Parathyroid adenoma (tissue), 2 donors: ENCODE measurements at regions not wholly inside any gene's neighbourhood (a gene's known extent, or its start where the extent isn't known, plus 50 kb on each side); places are given as distances from the start of the nearest gene placed in this dataset.

ENCODE experiments used
- H2AFZ ChIP-seq: fragments of 300-600 bp; sonication (generic); one replicate; pipeline ENCODE4 v1.7.0; 2017; ENCODE audit warnings: antibody characterized with exemption, mild to moderate bottlenecking
- H3K27ac ChIP-seq: fragments of 300-600 bp; sonication (generic); one replicate; pipeline ENCODE4 v1.7.0; 2017
- H3K27me3 ChIP-seq: fragments of 300-600 bp; sonication (generic); one replicate; pipeline ENCODE4 v1.7.0; 2017; ENCODE audit warnings: low read length; ENCODE audit not compliant: control insufficient read depth, insufficient read depth
- H3K36me3 ChIP-seq: fragments of 300-600 bp; sonication (generic); one replicate; pipeline ENCODE4 v1.7.0; 2017; ENCODE audit warnings: low read length; ENCODE audit not compliant: control insufficient read depth, insufficient read depth
- H3K4me1 ChIP-seq: fragments of 300-600 bp; sonication (generic); one replicate; pipeline ENCODE4 v1.7.0; 2017; ENCODE audit warnings: control low read depth
- H3K4me2 ChIP-seq: fragments of 300-600 bp; sonication (generic); one replicate; pipeline ENCODE4 v1.7.0; 2017; ENCODE audit warnings: low read length
- H3K4me3 ChIP-seq: fragments of 300-600 bp; sonication (generic); one replicate; pipeline ENCODE4 v1.7.0; 2017; ENCODE audit warnings: low read depth, low read length
- H3K79me2 ChIP-seq: fragments of 300-600 bp; sonication (generic); one replicate; pipeline ENCODE4 v1.7.0; 2017; ENCODE audit warnings: control low read depth
- H3K9ac ChIP-seq: fragments of 300-600 bp; sonication (generic); one replicate; pipeline ENCODE4 v1.7.0; 2017; ENCODE audit warnings: mild to moderate bottlenecking
- H3K9me3 ChIP-seq: fragments of 300-600 bp; sonication (generic); one replicate; pipeline ENCODE4 v1.7.0; 2017; ENCODE audit warnings: low read length; ENCODE audit not compliant: control insufficient read depth
- TF ChIP-seq, protein P1 (sequence below): fragments of 300-600 bp; sonication (generic); IDR thresholded peaks from one replicate; pipeline ENCODE4 v1.7.0; 2017; ENCODE audit warnings: antibody characterized with exemption, mild to moderate bottlenecking
- donor health status: primary hyperparathyroidism.

DNA sequence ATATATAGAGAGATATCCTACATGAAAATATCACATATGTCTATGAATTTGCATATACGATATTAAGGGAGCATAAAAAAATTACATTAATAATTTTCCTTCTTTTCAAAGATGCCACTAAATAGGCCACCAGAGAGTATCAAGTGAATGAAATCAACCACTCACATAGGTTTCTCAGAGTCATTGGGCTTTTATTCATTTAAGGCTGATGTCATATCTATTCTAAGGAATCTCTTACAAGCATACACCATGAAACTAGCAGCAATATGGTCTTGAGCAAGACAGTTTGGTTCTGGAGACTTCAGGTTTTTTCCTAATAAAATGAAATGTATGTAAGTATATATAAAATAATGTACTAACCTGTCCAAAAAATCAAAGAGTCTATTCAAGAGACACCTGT is 420.4 kb downstream of the PLA2G4A start:
- Histone ChIP-seq H3K4me3 (no peak overlapping the region), H2AFZ (no peak overlapping the region), H3K4me2 (no peak overlapping the region), H3K27me3 (no peaks in the 10 kb centered on the region), H3K9ac (no peak overlapping the region), H3K36me3 (no peaks in the 10 kb centered on the region), H3K79me2 (no peaks in the 10 kb centered on the region), H3K9me3 (no peaks in the 10 kb centered on the region), H3K4me1 (no peaks in the 10 kb centered on the region), H3K27ac (no peak overlapping the region)
- TF ChIP-seq, protein P1, sequence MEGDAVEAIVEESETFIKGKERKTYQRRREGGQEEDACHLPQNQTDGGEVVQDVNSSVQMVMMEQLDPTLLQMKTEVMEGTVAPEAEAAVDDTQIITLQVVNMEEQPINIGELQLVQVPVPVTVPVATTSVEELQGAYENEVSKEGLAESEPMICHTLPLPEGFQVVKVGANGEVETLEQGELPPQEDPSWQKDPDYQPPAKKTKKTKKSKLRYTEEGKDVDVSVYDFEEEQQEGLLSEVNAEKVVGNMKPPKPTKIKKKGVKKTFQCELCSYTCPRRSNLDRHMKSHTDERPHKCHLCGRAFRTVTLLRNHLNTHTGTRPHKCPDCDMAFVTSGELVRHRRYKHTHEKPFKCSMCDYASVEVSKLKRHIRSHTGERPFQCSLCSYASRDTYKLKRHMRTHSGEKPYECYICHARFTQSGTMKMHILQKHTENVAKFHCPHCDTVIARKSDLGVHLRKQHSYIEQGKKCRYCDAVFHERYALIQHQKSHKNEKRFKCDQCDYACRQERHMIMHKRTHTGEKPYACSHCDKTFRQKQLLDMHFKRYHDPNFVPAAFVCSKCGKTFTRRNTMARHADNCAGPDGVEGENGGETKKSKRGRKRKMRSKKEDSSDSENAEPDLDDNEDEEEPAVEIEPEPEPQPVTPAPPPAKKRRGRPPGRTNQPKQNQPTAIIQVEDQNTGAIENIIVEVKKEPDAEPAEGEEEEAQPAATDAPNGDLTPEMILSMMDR, result no peak

DNA sequence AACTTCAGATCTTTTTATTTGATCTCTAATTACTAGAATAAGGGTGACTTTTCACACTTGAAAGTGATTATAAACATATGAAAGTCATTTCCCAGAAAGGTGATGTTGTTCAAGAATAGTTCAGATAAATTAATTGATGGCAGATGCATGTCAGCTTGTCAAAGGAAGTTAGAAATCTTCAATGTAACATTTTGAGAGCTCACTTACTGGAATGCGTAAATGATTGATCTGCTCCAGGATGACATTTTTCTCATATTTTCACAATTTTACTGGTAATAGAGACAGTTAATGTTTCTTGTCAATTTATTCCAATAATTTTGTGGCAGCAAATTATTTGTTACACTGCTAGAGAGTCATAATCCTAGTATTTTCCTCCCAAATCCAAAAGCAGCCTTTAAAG is 424.2 kb downstream of the PLA2G4A start:
- TF ChIP-seq, protein P1, result no peak
- Histone ChIP-seq H3K36me3 (no peaks in the 10 kb centered on the region), H3K79me2 (no peaks in the 10 kb centered on the region), H3K27ac (no peak overlapping the region), H2AFZ (no peak overlapping the region), H3K4me1 (no peaks in the 10 kb centered on the region), H3K27me3 (no peaks in the 10 kb centered on the region), H3K9ac (no peak overlapping the region), H3K9me3 (no peaks in the 10 kb centered on the region), H3K4me2 (no peak overlapping the region), H3K4me3 (no peak overlapping the region)

DNA sequence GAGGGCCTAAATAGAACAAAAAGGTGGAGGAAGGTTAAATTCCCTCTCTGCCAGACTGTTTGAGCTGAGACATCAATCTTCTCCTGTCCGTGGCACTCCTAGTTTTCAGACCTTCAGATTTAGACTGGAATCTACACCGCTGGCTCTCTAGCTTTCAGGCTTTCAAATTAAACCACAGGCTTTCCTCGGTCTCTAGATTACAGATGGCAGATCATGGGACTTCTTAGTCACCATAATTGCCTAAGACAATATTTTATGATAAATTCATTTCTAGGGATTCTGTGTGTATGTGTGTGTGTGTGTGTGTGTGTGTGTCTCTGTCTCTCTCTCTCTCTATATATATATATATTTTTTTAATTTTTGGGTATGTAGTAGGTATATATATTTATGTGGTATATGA is 428.7 kb downstream of the PLA2G4A start:
- no peak overlapping the region for H3K27ac ChIP-seq
- no peak overlapping the region for H2AFZ ChIP-seq
- H3K9me3 ChIP-seq, result no peaks in the 10 kb centered on the region
- no peak overlapping the region for H3K4me3 ChIP-seq
- no peaks in the 10 kb centered on the region for H3K27me3 ChIP-seq
- TF ChIP-seq, protein P1, result no peak
- H3K79me2 ChIP-seq, result no peaks in the 10 kb centered on the region
- H3K9ac ChIP-seq, result no peak overlapping the region
- H3K4me1 ChIP-seq, result no peaks in the 10 kb centered on the region
- H3K36me3 ChIP-seq, result no peaks in the 10 kb centered on the region
- no peak overlapping the region for H3K4me2 ChIP-seq

DNA sequence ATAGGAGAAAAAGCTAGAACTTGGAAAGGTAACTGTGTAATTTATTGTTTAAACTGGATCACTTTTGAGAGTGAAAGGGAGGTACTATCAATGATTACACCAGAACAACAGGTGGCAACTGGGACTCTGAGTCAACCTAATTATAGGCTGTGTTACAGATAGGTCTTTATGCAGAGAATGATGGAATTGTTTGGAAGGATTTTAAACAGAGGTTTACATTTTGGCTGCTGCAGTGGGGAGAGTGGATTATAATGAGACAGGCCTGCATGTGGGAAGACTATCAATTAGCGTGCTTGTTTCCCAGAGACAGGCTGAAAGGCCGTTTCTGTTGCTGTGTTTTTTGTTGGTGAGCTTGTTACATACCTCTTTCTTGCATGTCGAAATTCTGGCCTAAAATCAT is 432.9 kb downstream of the PLA2G4A start:
- Histone ChIP-seq H3K9ac (no peak overlapping the region), H3K9me3 (no peaks in the 10 kb centered on the region), H3K27ac (no peak overlapping the region), H3K36me3 (no peaks in the 10 kb centered on the region), H3K27me3 (no peaks in the 10 kb centered on the region), H3K79me2 (no peaks in the 10 kb centered on the region), H3K4me3 (no peak overlapping the region), H3K4me1 (no peaks in the 10 kb centered on the region), H3K4me2 (no peak overlapping the region), H2AFZ (no peak overlapping the region)
- TF ChIP-seq, protein P1, result no peak

DNA sequence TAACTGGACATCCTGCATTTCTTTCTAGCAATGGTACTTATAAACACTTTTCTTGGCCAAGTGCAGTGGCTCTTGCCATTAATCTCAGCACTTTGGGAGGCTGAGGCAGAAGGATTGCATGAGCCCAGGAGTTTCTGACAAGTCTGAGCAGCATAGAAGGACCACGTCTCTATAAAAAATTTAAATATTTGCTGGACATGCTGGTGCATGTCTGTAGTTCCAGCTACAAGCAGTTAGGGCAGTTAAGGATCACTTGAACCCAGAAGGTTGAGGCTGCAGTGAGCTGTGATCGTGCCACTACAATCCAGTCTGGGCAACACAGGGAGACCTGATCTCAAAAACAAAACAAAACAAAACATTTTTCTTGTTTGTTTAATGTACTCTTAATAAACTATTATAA is 434.0 kb downstream of the PLA2G4A start:
- Histone ChIP-seq H3K4me2 (no peak overlapping the region), H3K79me2 (no peaks in the 10 kb centered on the region), H3K36me3 (no peaks in the 10 kb centered on the region), H3K27me3 (no peaks in the 10 kb centered on the region), H3K4me3 (no peak overlapping the region), H3K9me3 (no peaks in the 10 kb centered on the region), H2AFZ (no peak overlapping the region), H3K27ac (no peak overlapping the region), H3K4me1 (no peaks in the 10 kb centered on the region), H3K9ac (no peak overlapping the region)
- TF ChIP-seq, protein P1, result no peak
